Ishikawa (cell line): ENCODE measurements at regions not wholly inside any gene's neighbourhood (a gene's known extent, or its start where the extent isn't known, plus 50 kb on each side); places are given as distances from the start of the nearest gene placed in this dataset.

ENCODE experiments used
- CEBPB ChIP-seq: IDR thresholded peaks from 2 replicates; pipeline ENCODE4 v1.6.1; 2012
- CREB1 ChIP-seq: IDR thresholded peaks from 2 replicates; pipeline ENCODE4 v1.6.1; 2012; ENCODE audit warnings: low read depth
- EGR1 ChIP-seq: IDR thresholded peaks from 2 replicates; pipeline ENCODE4 v1.6.1; 2012
- EP300 ChIP-seq: IDR thresholded peaks from 2 replicates; pipeline ENCODE4 v1.6.1; 2012; ENCODE audit warnings: borderline replicate concordance
- FOXM1 ChIP-seq: IDR thresholded peaks from 2 replicates; pipeline ENCODE4 v1.6.1; 2012; ENCODE audit warnings: low read depth, borderline replicate concordance
- NFIC ChIP-seq: IDR thresholded peaks from 2 replicates; pipeline ENCODE4 v1.6.1; 2012
- RAD21 ChIP-seq: IDR thresholded peaks from 2 replicates; pipeline ENCODE4 v1.6.1; 2012; ENCODE audit warnings: low read depth
- TAF1 ChIP-seq: IDR thresholded peaks from 2 replicates; pipeline ENCODE4 v1.6.1; 2012; ENCODE audit warnings: low read depth, mild to moderate bottlenecking
- TCF12 ChIP-seq: IDR thresholded peaks from 2 replicates; pipeline ENCODE4 v1.6.1; 2012; ENCODE audit warnings: low read depth
- TEAD4 ChIP-seq: IDR thresholded peaks from 2 replicates; pipeline ENCODE4 v1.6.1; 2012
- YY1 ChIP-seq: IDR thresholded peaks from 2 replicates; pipeline ENCODE4 v1.6.1; 2012; ENCODE audit warnings: low read depth
- ZBTB7A ChIP-seq: IDR thresholded peaks from 2 replicates; pipeline ENCODE4 v1.6.1; 2012; ENCODE audit warnings: low read depth
- TF ChIP-seq, protein P1 (sequence below): IDR thresholded peaks from 2 replicates; pipeline ENCODE4 v1.6.1; 2012
- TF ChIP-seq, protein P2 (sequence below): IDR thresholded peaks from 2 replicates; pipeline ENCODE4 v1.6.1; 2012
- TF ChIP-seq, protein P3 (sequence below): IDR thresholded peaks from 2 replicates; pipeline ENCODE4 v1.6.1; 2012; ENCODE audit warnings: low read depth, mild to moderate bottlenecking

- TF ChIP-seq, protein P1, sequence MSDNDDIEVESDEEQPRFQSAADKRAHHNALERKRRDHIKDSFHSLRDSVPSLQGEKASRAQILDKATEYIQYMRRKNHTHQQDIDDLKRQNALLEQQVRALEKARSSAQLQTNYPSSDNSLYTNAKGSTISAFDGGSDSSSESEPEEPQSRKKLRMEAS = no peak
- TF ChIP-seq RAD21 (no peak), CREB1 (no peak), EGR1 (no peak), YY1 (no peak)
These were observed 955.5 kb upstream of the AUTS2 start for GRCh38 chr7:68642727-68643126.

DNA sequence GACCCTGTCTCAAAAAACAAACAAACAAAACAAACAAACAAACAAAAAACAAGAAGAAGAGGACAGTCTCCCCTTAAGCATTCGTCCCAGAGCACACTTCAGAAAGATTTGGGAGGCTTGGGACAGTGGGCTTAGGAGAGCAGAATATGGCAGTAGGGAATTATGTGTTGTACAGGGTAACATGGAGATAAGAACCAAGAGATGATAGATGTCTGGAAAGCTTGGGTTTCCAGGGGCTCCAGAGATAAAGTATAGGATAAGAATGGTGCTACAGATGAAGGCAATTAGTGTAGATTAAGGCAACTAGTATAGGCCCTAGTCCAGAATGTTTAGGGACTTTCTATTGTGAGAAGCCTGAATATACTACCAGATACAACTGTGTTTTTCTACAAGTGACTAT is 934.9 kb upstream of the AUTS2 start:
- TF ChIP-seq, protein P2, sequence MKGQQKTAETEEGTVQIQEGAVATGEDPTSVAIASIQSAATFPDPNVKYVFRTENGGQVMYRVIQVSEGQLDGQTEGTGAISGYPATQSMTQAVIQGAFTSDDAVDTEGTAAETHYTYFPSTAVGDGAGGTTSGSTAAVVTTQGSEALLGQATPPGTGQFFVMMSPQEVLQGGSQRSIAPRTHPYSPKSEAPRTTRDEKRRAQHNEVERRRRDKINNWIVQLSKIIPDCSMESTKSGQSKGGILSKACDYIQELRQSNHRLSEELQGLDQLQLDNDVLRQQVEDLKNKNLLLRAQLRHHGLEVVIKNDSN = no peak
- TF ChIP-seq NFIC = no peak
- TF ChIP-seq, protein P3, sequence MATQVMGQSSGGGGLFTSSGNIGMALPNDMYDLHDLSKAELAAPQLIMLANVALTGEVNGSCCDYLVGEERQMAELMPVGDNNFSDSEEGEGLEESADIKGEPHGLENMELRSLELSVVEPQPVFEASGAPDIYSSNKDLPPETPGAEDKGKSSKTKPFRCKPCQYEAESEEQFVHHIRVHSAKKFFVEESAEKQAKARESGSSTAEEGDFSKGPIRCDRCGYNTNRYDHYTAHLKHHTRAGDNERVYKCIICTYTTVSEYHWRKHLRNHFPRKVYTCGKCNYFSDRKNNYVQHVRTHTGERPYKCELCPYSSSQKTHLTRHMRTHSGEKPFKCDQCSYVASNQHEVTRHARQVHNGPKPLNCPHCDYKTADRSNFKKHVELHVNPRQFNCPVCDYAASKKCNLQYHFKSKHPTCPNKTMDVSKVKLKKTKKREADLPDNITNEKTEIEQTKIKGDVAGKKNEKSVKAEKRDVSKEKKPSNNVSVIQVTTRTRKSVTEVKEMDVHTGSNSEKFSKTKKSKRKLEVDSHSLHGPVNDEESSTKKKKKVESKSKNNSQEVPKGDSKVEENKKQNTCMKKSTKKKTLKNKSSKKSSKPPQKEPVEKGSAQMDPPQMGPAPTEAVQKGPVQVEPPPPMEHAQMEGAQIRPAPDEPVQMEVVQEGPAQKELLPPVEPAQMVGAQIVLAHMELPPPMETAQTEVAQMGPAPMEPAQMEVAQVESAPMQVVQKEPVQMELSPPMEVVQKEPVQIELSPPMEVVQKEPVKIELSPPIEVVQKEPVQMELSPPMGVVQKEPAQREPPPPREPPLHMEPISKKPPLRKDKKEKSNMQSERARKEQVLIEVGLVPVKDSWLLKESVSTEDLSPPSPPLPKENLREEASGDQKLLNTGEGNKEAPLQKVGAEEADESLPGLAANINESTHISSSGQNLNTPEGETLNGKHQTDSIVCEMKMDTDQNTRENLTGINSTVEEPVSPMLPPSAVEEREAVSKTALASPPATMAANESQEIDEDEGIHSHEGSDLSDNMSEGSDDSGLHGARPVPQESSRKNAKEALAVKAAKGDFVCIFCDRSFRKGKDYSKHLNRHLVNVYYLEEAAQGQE = no peak

DNA sequence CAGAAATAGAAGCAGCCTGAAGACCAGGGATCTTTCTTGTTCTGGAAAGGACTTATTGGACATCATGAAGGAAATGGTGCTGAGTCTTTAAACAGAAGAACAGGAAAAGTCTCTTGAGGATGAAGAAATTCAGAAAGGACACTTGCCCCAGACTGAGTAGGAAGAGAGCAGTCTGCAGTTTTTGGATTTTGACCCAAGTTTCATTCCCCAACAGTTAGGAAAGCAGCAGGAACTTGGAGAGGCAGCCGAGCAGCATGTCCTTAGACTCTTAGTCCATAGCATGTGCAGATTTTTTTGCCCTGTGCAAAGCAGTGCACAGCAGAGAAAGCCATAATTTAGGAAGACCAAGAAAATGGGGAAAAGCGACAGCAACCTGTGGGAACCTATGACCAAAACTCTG is 927.2 kb upstream of the AUTS2 start:
- no peak for TF ChIP-seq TEAD4
- TF ChIP-seq FOXM1 = no peak
- TF ChIP-seq, protein P1 = no peak
- TF ChIP-seq CEBPB = no peak
- TF ChIP-seq TAF1 = no peak
- TF ChIP-seq EP300 = no peak
- TF ChIP-seq, protein P2 = no peak
- TF ChIP-seq, protein P3 = no peak
- no peak for TF ChIP-seq CREB1
- TF ChIP-seq YY1 = no peak
- no peak for TF ChIP-seq ZBTB7A
- TF ChIP-seq NFIC = no peak
- no peak for TF ChIP-seq RAD21
- TF ChIP-seq TCF12 = no peak

- no peak for TF ChIP-seq CEBPB
- TF ChIP-seq RAD21 = no peak
- TF ChIP-seq EGR1 = no peak
- no peak for TF ChIP-seq CREB1
- TF ChIP-seq ZBTB7A = no peak
These were observed 926.6 kb upstream of the AUTS2 start for GRCh38 chr7:68671671-68672070.

GRCh38 chr7:68674826-68675225 is 923.4 kb upstream of the AUTS2 start:
- TF ChIP-seq CEBPB (no peak), ZBTB7A (no peak)
- TF ChIP-seq, protein P1 = no peak

DNA sequence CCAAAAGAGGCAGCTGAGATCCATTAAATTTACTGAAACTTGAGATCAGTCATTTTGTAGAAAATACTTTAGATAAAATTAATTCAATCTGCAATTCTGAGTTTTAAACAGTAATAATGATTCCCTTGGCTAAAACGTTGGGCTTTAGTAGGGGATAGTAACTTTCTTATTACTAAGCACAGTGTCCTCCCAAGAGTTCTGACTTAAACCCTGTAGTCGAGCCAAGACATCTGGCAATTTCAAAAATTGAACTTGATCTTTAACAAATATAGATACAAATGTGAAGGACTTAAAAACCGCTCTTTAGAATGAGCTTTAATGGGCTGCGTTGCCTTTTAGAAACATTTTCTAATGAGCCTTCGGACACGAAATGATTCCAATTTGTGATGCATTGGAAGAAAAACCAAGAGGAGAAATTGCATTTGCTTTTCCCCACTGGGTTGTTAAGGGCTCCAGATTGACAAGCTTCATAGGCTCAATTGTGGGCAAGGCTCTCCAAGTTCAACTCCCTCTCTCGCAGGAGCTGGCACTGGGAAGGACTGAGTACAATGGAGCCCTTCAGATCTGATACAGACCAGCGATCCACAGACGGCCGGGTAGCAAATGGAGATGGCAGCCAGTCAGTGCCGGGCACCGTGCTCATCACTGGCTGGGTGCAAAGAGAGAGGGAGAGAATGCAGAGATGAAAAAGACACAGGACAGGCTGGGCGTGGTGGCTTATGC is 921.3 kb upstream of the AUTS2 start:
- TF ChIP-seq TEAD4 (no peak), TAF1 (no peak), CEBPB (no peak), CREB1 (no peak), FOXM1 (no peak), ZBTB7A (no peak), EGR1 (no peak), RAD21 (no peak), NFIC (no peak), EP300 (no peak), YY1 (no peak), TCF12 (no peak)
- TF ChIP-seq, protein P1 = no peak
- TF ChIP-seq, protein P3 = no peak
- TF ChIP-seq, protein P2 = no peak
